GM13976 (cell line): ENCODE measurements at regions not wholly inside any gene's neighbourhood (a gene's known extent, or its start where the extent isn't known, plus 50 kb on each side); places are given as distances from the start of the nearest gene placed in this dataset.

Experiments used
- DNase-seq: peaks from one replicate; pipeline ENCODE4 v3.0.0; 2012; ENCODE audit warnings: low spot score
- in situ Hi-C: fragments of 300-500 bp; cut with MboI; formaldehyde crosslinking; loops from one replicate; pipeline ENCODE4 v1.12.0; 2022; ENCODE audit warnings: low sequenced_read_pairs, mixed read lengths, inconsistent platforms; ENCODE audit not compliant: unreplicated experiment
- TF ChIP-seq, protein P1 (sequence below): IDR thresholded peaks from 2 replicates; pipeline ENCODE4 v1.5.1; 2012; ENCODE audit warnings: borderline replicate concordance, mild to moderate bottlenecking; ENCODE audit not compliant: insufficient read depth; ENCODE audit errors: extremely low read depth, missing control alignments, control extremely low read depth

DNA sequence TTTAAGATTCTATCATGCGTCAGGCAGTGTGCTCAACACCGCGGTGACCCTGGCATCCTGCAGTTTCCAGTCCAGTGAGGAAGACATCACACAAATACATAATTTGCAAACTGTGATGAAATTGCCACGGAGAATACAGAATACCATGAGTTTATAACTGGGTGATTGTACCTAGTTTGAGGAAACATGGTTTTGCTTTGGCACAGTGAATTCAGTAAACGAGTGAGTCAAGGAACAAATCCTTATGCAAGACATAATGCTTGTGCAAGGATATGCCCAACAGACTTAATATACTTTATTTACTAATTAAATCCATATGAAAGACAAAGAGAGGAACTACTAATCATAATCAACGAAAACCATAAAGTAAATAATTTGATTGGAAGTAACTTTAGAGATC, 311.8 kb upstream of the TMTC1 start:
- in situ Hi-C loops: no loop called here
- TF ChIP-seq, protein P1, sequence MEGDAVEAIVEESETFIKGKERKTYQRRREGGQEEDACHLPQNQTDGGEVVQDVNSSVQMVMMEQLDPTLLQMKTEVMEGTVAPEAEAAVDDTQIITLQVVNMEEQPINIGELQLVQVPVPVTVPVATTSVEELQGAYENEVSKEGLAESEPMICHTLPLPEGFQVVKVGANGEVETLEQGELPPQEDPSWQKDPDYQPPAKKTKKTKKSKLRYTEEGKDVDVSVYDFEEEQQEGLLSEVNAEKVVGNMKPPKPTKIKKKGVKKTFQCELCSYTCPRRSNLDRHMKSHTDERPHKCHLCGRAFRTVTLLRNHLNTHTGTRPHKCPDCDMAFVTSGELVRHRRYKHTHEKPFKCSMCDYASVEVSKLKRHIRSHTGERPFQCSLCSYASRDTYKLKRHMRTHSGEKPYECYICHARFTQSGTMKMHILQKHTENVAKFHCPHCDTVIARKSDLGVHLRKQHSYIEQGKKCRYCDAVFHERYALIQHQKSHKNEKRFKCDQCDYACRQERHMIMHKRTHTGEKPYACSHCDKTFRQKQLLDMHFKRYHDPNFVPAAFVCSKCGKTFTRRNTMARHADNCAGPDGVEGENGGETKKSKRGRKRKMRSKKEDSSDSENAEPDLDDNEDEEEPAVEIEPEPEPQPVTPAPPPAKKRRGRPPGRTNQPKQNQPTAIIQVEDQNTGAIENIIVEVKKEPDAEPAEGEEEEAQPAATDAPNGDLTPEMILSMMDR: no peak

DNA sequence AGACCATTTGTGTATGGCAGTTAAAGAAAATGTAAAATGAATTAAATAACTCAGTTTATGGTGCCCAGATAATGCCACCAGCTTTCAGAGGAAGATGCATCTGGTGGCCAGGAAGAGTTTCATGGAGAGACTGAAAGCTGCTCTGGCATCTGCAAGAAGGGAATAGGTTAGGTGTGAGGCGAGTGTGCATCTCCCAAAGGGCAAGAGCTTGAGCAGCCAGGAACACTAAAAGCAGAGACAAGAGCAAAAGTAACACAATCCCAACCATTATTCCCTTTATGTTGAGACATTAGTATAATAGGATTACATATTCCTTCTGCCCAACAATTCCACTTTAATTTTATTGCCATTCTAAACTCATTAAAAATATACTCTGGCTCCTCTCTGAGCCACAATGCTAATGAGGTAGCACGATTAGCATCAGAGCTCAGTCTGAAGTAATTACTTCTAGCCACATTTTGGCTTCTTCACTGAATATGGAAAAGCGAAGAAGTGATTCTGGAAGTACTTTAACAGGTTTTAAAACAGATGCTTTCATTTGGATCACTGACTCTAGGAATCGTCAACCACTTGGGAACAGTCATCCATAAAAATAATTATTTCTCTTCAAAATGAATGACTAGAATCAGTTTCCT, 309.4 kb upstream of the TMTC1 start:
- DNase-seq: no peak
- TF ChIP-seq, protein P1: no peak
- in situ Hi-C loops: no loop called here

More for the DNA sequence above, 311.8 kb upstream of the TMTC1 start:
- no peak for DNase-seq

DNA sequence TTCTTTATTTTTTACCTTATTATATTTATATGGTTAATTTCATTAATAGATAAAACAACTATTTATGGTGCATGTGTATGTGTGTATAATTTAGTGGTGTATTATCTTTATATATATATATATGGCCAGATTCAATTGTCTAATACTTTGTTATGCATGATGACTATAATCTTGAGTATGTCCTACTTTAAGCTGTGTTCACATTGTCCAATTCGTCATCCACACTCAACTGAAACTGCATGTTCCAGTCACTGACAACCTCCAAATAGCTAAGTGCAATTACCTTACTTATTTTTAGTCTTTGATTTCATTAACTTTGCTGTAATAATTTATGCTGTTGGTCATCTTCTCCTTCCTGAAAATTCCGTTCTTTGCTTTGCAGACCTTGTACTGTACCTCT, 306.5 kb upstream of the TMTC1 start:
- DNase-seq: no peak
- TF ChIP-seq, protein P1: no peak
- in situ Hi-C loops: no loop called here

DNA sequence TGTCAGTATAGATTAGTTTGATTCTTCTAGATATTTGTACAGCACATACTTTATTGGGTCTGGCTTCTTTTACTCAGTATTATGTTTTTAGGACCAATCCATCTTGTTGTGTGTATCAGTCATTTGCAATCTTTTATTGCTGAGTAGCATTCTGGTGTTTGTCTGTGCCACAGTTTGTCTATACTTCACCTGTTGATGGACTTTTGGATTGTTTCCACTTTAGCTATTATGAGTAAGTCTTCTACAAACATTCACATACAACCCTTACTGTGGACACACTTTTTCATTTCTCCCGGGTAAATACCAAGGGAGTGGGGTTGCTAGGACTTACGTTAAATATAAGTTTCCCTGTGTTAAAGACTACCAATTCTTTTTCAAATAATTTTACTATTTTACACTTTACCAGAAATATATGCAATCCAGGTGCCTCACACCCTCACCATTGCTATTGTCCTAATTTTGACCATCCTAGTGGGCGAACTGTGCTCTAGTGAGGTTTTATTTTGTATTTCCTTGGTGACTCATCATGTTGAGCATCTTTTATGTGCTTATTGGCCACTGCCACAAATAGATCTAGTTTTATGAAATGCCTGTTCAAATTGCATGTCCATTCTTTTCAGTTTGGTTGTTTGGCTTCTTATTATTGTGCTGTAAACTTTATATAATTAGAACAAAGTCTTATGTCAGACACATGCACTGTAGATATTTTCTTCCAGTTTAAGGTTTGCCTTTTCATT, 304.7 kb upstream of the TMTC1 start:
- in situ Hi-C loops: no loop called here
- TF ChIP-seq, protein P1: no peak
- DNase-seq: no peak

DNA sequence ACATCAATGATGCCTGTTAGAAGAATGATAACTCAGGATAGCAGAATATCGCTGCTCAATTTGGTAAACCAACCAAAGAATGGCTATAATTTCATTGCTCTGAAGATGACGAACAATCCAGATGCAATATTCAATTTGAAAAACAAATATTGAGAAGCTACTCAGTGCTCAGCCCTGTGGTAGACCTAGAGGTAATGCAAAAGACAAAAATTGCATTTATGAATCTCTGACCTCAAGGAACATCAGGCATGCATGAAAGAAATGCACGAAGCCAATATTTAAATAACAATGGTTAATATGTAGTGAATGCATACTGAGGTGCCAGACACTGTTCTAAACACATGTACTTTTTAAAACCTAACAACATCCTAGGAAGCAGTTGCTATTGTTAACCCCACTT, 298.6 kb upstream of the TMTC1 start:
- DNase-seq: no peak
- TF ChIP-seq, protein P1: no peak
- in situ Hi-C loops: no loop called here

DNA sequence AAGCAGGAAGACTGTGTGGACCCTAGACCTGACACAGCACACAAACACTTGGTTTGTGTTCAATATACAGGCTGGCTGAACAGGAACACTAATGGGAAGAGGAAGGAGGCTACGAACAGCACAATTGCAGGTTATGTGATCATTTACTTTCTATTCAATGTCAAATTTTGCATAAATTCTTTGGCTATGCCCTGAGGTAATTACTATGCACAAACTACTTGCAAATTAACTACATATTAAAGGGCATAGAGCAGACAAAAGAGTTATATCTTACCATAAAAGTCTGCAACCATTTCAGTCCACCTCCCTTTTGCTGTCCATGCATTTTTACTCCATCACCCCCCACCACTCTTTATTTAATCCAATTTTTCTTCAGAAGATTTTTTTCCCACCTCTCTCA, 291.2 kb upstream of the TMTC1 start:
- in situ Hi-C loops: no loop called here
- DNase-seq: no peak
- TF ChIP-seq, protein P1: no peak
